Activated CD4-positive, alpha-beta memory T cell treated with anti-CD3 and anti-CD28 coated beads for 36 hours (primary cell): ENCODE measurements at regions not wholly inside any gene's neighbourhood (a gene's known extent, or its start where the extent isn't known, plus 50 kb on each side); places are given as distances from the start of the nearest gene placed in this dataset.

ENCODE experiments used
- CTCF ChIA-PET: fragments of 350-600 bp; sonication (Branson Sonifier 250); formaldehyde crosslinking; loops from one replicate; lab custom pipeline; 2021; ENCODE audit warnings: antibody characterized with exemption, inconsistent platforms; lab: Charles Lee
- POLR2A ChIA-PET: fragments of 350-600 bp; sonication (Branson Sonifier 250); formaldehyde crosslinking; loops from one replicate; lab custom pipeline; 2021; ENCODE audit warnings: antibody characterized with exemption; lab: Charles Lee
- DNase-seq: peaks from one replicate; pipeline ENCODE4 v3.0.0-alpha.2; 2020
- H3K27ac Mint-ChIP-seq: one replicate; pipeline ENCODE4 v1.8.0; 2021; ENCODE audit warnings: mixed read lengths
- H3K27me3 Mint-ChIP-seq: one replicate; pipeline ENCODE4 v1.8.0; 2021; ENCODE audit warnings: mixed read lengths
- H3K36me3 Mint-ChIP-seq: one replicate; pipeline ENCODE4 v1.8.0; 2021; ENCODE audit warnings: mixed read lengths
- H3K4me1 Mint-ChIP-seq: one replicate; pipeline ENCODE4 v1.8.0; 2021; ENCODE audit warnings: low read depth, mixed read lengths
- H3K4me3 Mint-ChIP-seq: one replicate; pipeline ENCODE4 v1.8.0; 2021; ENCODE audit warnings: mild to moderate bottlenecking, mixed read lengths
- H3K9me3 Mint-ChIP-seq: one replicate; pipeline ENCODE4 v1.8.0; 2021; ENCODE audit warnings: mixed read lengths
- intact Hi-C: fragments of 100-400 bp; cut with micrococcal nuclease; formaldehyde crosslinking; loops from one replicate; pipeline ENCODE4 v1.15.1; 2023

- no peak overlapping the region for H3K4me3 Mint-ChIP-seq
- DNase-seq, result no peak
- ChIA-PET CTCF (no interaction called here), POLR2A (no interaction called here)
- no peak overlapping the region for H3K27ac Mint-ChIP-seq
- H3K27me3 Mint-ChIP-seq, result no peaks in the 10 kb centered on the region
- no peaks in the 10 kb centered on the region for H3K4me1 Mint-ChIP-seq
- H3K36me3 Mint-ChIP-seq, result no peaks in the 10 kb centered on the region
- intact Hi-C loops, result no loop called here
- peaks cover 2% of the 10 kb centered on the region for H3K9me3 Mint-ChIP-seq
These were observed 183.9 kb downstream of the FOXA2 start for GRCh38 chr20:22400440-22400839.

DNA sequence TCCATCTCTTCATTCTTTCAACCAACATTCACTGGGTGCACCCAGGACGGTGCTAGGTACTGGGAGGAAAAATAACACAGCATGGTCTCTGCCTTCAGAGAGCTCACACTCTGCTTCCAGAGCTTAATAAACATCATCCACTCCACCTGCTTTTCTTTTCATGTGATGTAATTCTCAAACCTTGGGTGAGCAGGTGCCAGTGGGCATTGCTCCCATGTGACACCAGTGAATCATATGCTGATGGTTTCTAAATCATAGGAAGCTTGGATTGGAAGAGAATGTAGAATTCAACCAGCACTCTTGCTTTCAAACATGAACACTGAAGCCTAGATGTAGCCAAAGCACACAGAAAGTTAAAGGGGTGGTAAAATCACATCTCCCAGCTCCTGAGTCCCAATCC is 189.8 kb downstream of the FOXA2 start:
- no peak for DNase-seq
- ChIA-PET CTCF (no interaction called here), POLR2A (no interaction called here)
- H3K4me1 Mint-ChIP-seq, result no peaks in the 10 kb centered on the region
- intact Hi-C loops, result no loop called here
- peaks cover 2% of the 10 kb centered on the region for H3K9me3 Mint-ChIP-seq
- no peaks in the 10 kb centered on the region for H3K27me3 Mint-ChIP-seq
- no peak overlapping the region for H3K4me3 Mint-ChIP-seq
- no peaks in the 10 kb centered on the region for H3K36me3 Mint-ChIP-seq
- no peak overlapping the region for H3K27ac Mint-ChIP-seq

DNA sequence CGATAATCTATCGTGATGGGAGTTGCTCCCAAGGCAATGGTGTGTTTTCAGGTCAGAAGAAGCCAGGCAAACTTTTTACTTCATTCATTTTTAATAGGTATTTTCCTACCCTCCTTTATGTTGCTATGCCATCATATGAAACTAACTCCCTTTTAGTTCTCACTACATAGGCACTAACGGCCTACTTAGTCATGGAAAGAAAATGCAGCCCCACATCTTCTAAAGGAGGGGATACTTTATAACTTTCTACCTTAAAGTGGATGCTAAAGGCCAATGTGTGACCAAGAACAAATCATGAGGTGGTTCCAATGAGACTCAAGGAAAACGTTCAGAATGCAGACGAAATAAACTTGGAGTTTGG is 193.8 kb downstream of the FOXA2 start:
- CTCF ChIA-PET, result no interaction called here
- Mint-ChIP-seq H3K9me3 (no peaks in the 10 kb centered on the region), H3K27ac (no peak overlapping the region), H3K4me3 (no peak overlapping the region), H3K4me1 (no peaks in the 10 kb centered on the region), H3K27me3 (no peaks in the 10 kb centered on the region), H3K36me3 (no peaks in the 10 kb centered on the region)
- intact Hi-C loops, result no loop called here
- POLR2A ChIA-PET, result no interaction called here
- DNase-seq, result no peak

DNA sequence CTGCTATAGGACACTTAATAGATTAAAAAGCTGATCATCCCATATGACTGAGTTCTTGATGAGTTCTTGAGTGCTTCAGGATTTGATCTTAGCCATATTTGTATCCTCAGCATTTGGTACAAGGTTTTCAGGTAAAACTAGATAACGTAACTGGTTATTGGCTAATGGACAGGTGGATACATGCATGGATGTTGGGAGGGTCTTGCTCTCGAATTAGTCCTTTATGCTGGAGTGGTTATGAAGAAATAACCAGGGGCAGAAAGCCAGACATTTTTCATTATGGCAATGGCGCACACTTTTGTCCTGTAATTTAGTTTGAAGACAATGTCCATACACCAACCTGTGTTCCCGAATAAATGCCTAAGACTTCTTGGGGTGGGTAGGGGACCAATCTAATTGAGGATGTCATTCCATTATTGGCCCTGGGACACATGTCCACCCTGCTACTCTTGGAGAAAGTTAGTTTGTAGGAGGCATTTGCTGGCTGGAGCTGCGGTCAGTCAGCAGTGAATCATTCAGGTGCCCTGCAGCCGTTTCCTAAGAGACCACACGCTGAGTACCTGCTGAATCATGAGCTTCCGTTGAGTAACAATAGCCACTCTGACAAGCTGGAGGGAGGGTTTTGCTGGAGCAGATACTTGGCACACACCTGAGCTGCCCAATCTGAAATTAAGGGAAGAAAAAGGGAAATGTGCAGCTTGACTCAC is 194.4 kb downstream of the FOXA2 start:
- Mint-ChIP-seq H3K4me3 (no peak overlapping the region), H3K27ac (no peak overlapping the region), H3K27me3 (no peaks in the 10 kb centered on the region), H3K4me1 (no peaks in the 10 kb centered on the region), H3K9me3 (no peaks in the 10 kb centered on the region), H3K36me3 (no peaks in the 10 kb centered on the region)
- ChIA-PET POLR2A (no interaction called here), CTCF (no interaction called here)
- DNase-seq, result no peak
- intact Hi-C loops, result no loop called here

DNA sequence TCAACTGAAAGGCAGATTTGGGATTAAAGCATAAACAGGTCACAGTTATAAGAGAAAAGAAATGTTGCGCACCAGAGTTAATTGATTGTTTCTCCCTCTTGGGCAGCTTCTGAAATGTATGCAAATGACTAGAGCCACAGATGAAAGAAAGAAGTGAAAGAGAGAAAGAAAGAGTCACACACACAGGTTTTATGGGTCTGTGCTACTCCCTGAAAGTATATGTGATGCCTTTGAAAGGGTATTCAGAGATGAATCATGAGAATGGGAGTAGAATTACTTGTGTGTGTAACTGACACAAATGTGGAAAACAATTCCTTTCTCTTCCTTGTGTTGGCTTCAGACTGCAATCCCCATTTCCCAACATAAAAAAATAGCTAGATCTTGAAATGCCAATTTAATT is 196.9 kb downstream of the FOXA2 start:
- no peaks in the 10 kb centered on the region for H3K27me3 Mint-ChIP-seq
- ChIA-PET POLR2A (no interaction called here), CTCF (no interaction called here)
- H3K36me3 Mint-ChIP-seq, result no peaks in the 10 kb centered on the region
- no peak overlapping the region for H3K27ac Mint-ChIP-seq
- no peak overlapping the region for H3K4me3 Mint-ChIP-seq
- intact Hi-C loops, result no loop called here
- no peak for DNase-seq
- no peaks in the 10 kb centered on the region for H3K9me3 Mint-ChIP-seq
- H3K4me1 Mint-ChIP-seq, result no peaks in the 10 kb centered on the region

GRCh38 chr20:22386306-22386623 is 198.1 kb downstream of the FOXA2 start:
- H3K27ac Mint-ChIP-seq, result no peak overlapping the region
- intact Hi-C loops, result no loop called here
- H3K27me3 Mint-ChIP-seq, result no peaks in the 10 kb centered on the region
- CTCF ChIA-PET, result no interaction called here
- H3K9me3 Mint-ChIP-seq, result no peaks in the 10 kb centered on the region
- no peak overlapping the region for H3K4me3 Mint-ChIP-seq
- POLR2A ChIA-PET, result no interaction called here
- H3K4me1 Mint-ChIP-seq, result no peaks in the 10 kb centered on the region
- no peaks in the 10 kb centered on the region for H3K36me3 Mint-ChIP-seq
- no peak for DNase-seq

DNA sequence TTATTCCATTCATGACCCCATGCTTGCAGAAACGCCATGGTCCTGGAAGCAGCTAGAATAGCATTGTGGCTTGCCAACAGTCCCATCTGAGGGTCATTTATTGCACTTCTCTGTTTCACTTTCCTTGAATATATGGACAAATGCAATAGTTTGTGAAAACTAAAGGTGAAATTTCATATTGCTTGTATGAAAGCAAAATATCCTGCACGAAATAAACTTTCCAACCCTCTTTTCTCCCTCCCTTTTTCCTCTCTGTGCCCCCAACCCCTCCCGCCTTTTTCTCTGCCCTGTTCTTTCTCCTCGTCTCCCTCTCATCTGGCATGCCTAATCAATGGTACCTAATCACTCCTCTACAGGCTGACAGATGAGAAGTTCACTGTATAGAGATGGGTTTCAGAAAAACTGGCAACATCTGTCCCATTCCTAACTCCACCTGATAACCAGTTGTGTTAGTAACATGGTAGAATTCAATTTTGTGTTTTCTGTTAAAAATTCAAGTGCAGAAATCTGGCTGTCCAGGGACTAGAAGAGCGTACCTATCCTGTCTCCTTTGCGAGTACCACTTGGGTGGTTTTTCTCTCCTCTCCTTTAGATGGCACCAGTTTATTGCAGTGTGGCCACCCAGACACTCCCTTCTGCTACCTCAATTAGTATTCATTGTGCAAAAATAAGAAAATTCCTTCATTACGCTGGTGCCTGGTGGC is 198.6 kb downstream of the FOXA2 start:
- intact Hi-C loops, result no loop called here

DNA sequence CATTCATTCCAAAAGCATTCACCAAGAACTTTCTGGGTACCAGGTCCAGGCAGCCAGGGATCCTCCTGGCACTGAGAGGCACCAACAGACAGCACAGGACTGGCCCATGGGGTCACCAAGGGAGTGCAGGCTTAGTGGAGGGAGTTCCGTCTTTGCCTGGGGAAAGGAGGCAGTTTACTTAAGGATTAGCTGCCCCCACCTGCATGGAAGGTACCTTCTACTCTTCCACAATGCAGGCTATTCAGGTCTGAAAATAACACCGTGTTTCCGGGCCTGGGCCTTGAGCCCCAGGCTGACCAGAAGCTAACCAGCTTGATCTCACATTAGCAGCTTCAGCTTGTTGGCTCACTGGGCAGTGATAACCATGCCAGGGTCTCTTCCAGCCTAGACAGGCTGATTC is 199.4 kb downstream of the FOXA2 start:
- no peaks in the 10 kb centered on the region for H3K4me1 Mint-ChIP-seq
- CTCF ChIA-PET, result no interaction called here
- DNase-seq, result no peak

More for the DNA sequence above, 198.6 kb downstream of the FOXA2 start:
- DNase-seq, result no peak
- Mint-ChIP-seq H3K36me3 (no peaks in the 10 kb centered on the region), H3K27ac (no peak overlapping the region), H3K4me3 (no peak overlapping the region), H3K27me3 (no peaks in the 10 kb centered on the region), H3K9me3 (no peaks in the 10 kb centered on the region), H3K4me1 (no peaks in the 10 kb centered on the region)
- ChIA-PET POLR2A (no interaction called here), CTCF (no interaction called here)

DNA sequence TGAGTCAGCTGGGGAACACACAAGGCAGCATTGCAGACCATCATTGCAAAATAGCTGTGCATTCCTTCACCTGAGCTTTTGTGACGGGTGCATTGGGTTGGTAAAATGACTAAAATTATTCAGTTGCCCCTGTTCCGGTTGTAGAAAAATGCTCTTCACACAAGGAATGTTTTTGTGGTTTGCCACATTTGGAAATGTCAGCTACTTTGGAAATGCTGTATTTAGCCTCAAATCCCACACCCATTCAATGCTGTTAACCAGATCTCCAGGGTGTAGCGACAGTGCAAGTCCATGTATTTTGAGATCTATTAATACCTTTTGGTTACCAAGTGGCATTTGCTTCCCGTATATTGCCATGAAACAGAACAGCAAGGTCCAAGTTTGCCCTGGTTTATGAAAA is 201.2 kb downstream of the FOXA2 start:
- no peaks in the 10 kb centered on the region for H3K27me3 Mint-ChIP-seq
- no peaks in the 10 kb centered on the region for H3K9me3 Mint-ChIP-seq
- H3K27ac Mint-ChIP-seq, result no peak overlapping the region
- no peak overlapping the region for H3K4me3 Mint-ChIP-seq
- no peaks in the 10 kb centered on the region for H3K4me1 Mint-ChIP-seq
- DNase-seq, result no peak
- no peaks in the 10 kb centered on the region for H3K36me3 Mint-ChIP-seq
- CTCF ChIA-PET, result no interaction called here
- POLR2A ChIA-PET, result no interaction called here
- intact Hi-C loops, result no loop called here

More for the DNA sequence above, 199.4 kb downstream of the FOXA2 start:
- Mint-ChIP-seq H3K36me3 (no peaks in the 10 kb centered on the region), H3K27ac (no peak overlapping the region), H3K27me3 (no peaks in the 10 kb centered on the region), H3K4me3 (no peak overlapping the region), H3K9me3 (no peaks in the 10 kb centered on the region)
- POLR2A ChIA-PET, result no interaction called here
- intact Hi-C loops, result no loop called here

GRCh38 chr20:22382742-22383141 is 201.6 kb downstream of the FOXA2 start:
- no peak overlapping the region for H3K27ac Mint-ChIP-seq
- CTCF ChIA-PET, result no interaction called here
- no peaks in the 10 kb centered on the region for H3K4me1 Mint-ChIP-seq
- H3K9me3 Mint-ChIP-seq, result no peaks in the 10 kb centered on the region
- DNase-seq, result no peak
- intact Hi-C loops, result no loop called here
- H3K4me3 Mint-ChIP-seq, result no peak overlapping the region
- H3K27me3 Mint-ChIP-seq, result no peaks in the 10 kb centered on the region
- POLR2A ChIA-PET, result no interaction called here
- H3K36me3 Mint-ChIP-seq, result no peaks in the 10 kb centered on the region

DNA sequence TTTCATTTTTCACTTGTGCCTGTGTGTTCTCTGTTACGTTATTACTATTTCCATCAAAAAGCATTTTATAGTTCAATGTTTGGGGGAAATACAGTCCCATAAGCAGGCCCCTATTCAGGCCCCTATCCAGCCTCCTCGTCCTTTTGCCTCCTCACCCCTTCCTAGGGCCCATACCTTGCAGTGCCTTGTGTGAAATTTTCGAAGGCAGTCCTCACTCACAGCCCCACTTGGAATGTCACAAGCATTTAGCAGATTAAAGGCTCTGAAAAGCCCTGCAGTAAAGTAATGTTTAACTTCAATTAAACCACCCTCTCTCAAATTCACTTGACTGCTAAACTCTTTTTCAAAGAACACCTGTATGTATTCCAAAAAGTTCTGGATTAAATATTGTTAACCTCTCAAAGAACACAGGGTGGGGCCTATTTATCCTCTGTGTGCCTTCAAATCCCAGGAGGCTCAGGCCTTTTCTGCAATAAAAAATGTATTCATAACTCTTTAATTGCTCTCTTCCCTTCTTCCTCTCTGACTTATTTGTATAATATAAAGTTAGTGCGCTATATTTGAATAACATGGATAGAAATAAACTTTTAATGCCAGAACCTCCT is 202.5 kb downstream of the FOXA2 start:
- H3K9me3 Mint-ChIP-seq, result no peaks in the 10 kb centered on the region
- POLR2A ChIA-PET, result no interaction called here
- DNase-seq, result no peak
- H3K4me1 Mint-ChIP-seq, result no peaks in the 10 kb centered on the region
- H3K36me3 Mint-ChIP-seq, result no peaks in the 10 kb centered on the region
- H3K27ac Mint-ChIP-seq, result no peak overlapping the region
- CTCF ChIA-PET, result no interaction called here
- H3K27me3 Mint-ChIP-seq, result no peaks in the 10 kb centered on the region
- no peak overlapping the region for H3K4me3 Mint-ChIP-seq
- intact Hi-C loops, result no loop called here

- no peak overlapping the region for H3K4me3 Mint-ChIP-seq
- H3K4me1 Mint-ChIP-seq, result no peaks in the 10 kb centered on the region
- POLR2A ChIA-PET, result no interaction called here
- intact Hi-C loops, result no loop called here
- H3K27me3 Mint-ChIP-seq, result no peaks in the 10 kb centered on the region
- H3K9me3 Mint-ChIP-seq, result no peaks in the 10 kb centered on the region
- DNase-seq, result no peak
- H3K27ac Mint-ChIP-seq, result no peak overlapping the region
- no peaks in the 10 kb centered on the region for H3K36me3 Mint-ChIP-seq
- CTCF ChIA-PET, result no interaction called here
These were observed 204.9 kb downstream of the FOXA2 start for GRCh38 chr20:22379472-22379871.
